Natural killer cell treated with Interleukin-12 subunit alpha and Interleukin-12 subunit beta and Interleukin-15 and Interleukin-18, amount 100 ng/mL, for 72 hours (primary cell): ENCODE measurements at regions not wholly inside any gene's neighbourhood (a gene's known extent, or its start where the extent isn't known, plus 50 kb on each side); places are given as distances from the start of the nearest gene placed in this dataset.

Source experiments
- ATAC-seq, 2 donors: fragments of 150-1000 bp; cut with Tn5 transposase in 1 of 2; sonication (Bioruptor Pico), chemical (Tn5 transposase) in 1 of 2; 2 replicates each; pipeline ENCODE4 v1.10.0; 2021
- DNase-seq: peaks from one replicate; pipeline ENCODE4 v3.0.0; 2022; ENCODE audit warnings: low spot score
- H3K27ac Mint-ChIP-seq, 2 donors: 1 replicate in 1 of 2; 2 replicates in 1 of 2; pipeline ENCODE4 v1.8.0; 2022; ENCODE audit warnings: mixed read lengths in 2 of 2, mild to moderate bottlenecking in 1 of 2, moderate library complexity in 1 of 2
- H3K27me3 Mint-ChIP-seq, 2 donors: 1 replicate in 1 of 2; 2 replicates in 1 of 2; pipeline ENCODE4 v1.8.0; 2022; ENCODE audit warnings: mixed read lengths in 2 of 2
- H3K36me3 Mint-ChIP-seq: one replicate; pipeline ENCODE4 v1.8.0; 2022; ENCODE audit warnings: mixed read lengths
- H3K4me1 Mint-ChIP-seq, 2 donors: 1 replicate in 1 of 2; 2 replicates in 1 of 2; pipeline ENCODE4 v1.8.0; 2022; ENCODE audit warnings: low read depth in 2 of 2, mixed read lengths in 2 of 2, mild to moderate bottlenecking in 1 of 2
- H3K4me3 Mint-ChIP-seq: one replicate; pipeline ENCODE4 v1.8.0; 2022; ENCODE audit warnings: mixed read lengths
- H3K9me3 Mint-ChIP-seq: 2 replicates; pipeline ENCODE4 v1.8.0; 2022; ENCODE audit warnings: mixed read lengths

- ATAC-seq (no peak), DNase-seq (no peak)
- Mint-ChIP-seq H3K36me3 (no peaks in the 10 kb centered on the region), H3K9me3 (no peaks in the 10 kb centered on the region), H3K27ac (no peak overlapping the region), H3K4me1 (no peaks in the 10 kb centered on the region), H3K27me3 (peaks cover 18 to 33% of the 10 kb centered on the region in 2 donors), H3K4me3 (no peak overlapping the region)
These were observed 59.1 kb upstream of the SPRED1 start for GRCh38 chr15:38193496-38193895.

GRCh38 chr15:38195191-38195901 lies 57.3 kb upstream of the SPRED1 start:
- Mint-ChIP-seq H3K27me3 (peaks cover 22 to 38% of the 10 kb centered on the region in 2 donors), H3K4me1 (no peaks in the 10 kb centered on the region), H3K27ac (no peak overlapping the region), H3K36me3 (no peaks in the 10 kb centered on the region), H3K9me3 (no peaks in the 10 kb centered on the region), H3K4me3 (no peak overlapping the region)
- DNase-seq (no peak), ATAC-seq (no peak)

GRCh38 chr15:38196076-38196475 lies 56.6 kb upstream of the SPRED1 start:
- H3K27ac Mint-ChIP-seq: no peak overlapping the region

GRCh38 chr15:38197553-38197952 lies 55.1 kb upstream of the SPRED1 start:
- Mint-ChIP-seq H3K4me1 (peaks cover 0 to 2% of the 10 kb centered on the region in 2 donors), H3K27ac (no peak overlapping the region), H3K9me3 (no peaks in the 10 kb centered on the region), H3K36me3 (peaks cover 4% of the 10 kb centered on the region), H3K4me3 (no peak overlapping the region), H3K27me3 (peaks cover 27 to 42% of the 10 kb centered on the region in 2 donors)
- DNase-seq (no peak), ATAC-seq (no peak)

More at GRCh38 chr15:38196076-38196475, 56.6 kb upstream of the SPRED1 start:
- Mint-ChIP-seq H3K36me3 (no peaks in the 10 kb centered on the region), H3K27me3 (peaks cover 22 to 38% of the 10 kb centered on the region in 2 donors), H3K4me3 (no peak overlapping the region), H3K4me1 (no peaks in the 10 kb centered on the region), H3K9me3 (no peaks in the 10 kb centered on the region)
- no peak for DNase-seq
- no peak for ATAC-seq

- Mint-ChIP-seq H3K9me3 (no peaks in the 10 kb centered on the region), H3K27ac (no peak overlapping the region), H3K4me3 (no peak overlapping the region), H3K27me3 (peaks cover 28 to 42% of the 10 kb centered on the region in 2 donors), H3K4me1 (peaks cover 0 to 2% of the 10 kb centered on the region in 2 donors), H3K36me3 (peaks cover 4% of the 10 kb centered on the region)
- DNase-seq: no peak
- no peak for ATAC-seq
These were observed 50.9 kb upstream of the SPRED1 start for GRCh38 chr15:38201714-38202113.

GRCh38 chr15:38202361-38202760 lies 50.3 kb upstream of the SPRED1 start:
- H3K27ac Mint-ChIP-seq: no peak overlapping the region
- ATAC-seq (no peak), DNase-seq (no peak)
- peaks cover 32 to 39% of the 10 kb centered on the region in 2 donors for H3K27me3 Mint-ChIP-seq
- peaks cover 4% of the 10 kb centered on the region for H3K36me3 Mint-ChIP-seq
- no peak overlapping the region for H3K4me3 Mint-ChIP-seq
- H3K4me1 Mint-ChIP-seq: peaks cover 0 to 2% of the 10 kb centered on the region in 2 donors
- H3K9me3 Mint-ChIP-seq: no peaks in the 10 kb centered on the region
